IMR-90 (cell line): ENCODE measurements at regions not wholly inside any gene's neighbourhood (a gene's known extent, or its start where the extent isn't known, plus 50 kb on each side); places are given as distances from the start of the nearest gene placed in this dataset.

Experiments used
- ATAC-seq: fragments of 200-7000 bp; cut with Tn5 transposase; 2 replicates; pipeline ENCODE4 v1.9.1; 2020; ENCODE audit warnings: low read depth, mild to moderate bottlenecking, moderate library complexity
- BruUV-seq: library from RNA; stranded (reverse); fragments of 400-500 nt; replicated peaks from 2 replicates; lab custom pipeline; 2021; lab: Mats Ljungman, UMichigan
- CTCF ChIA-PET: fragments of 300-600 bp; formaldehyde crosslinking; extraction: SDS; loops from one replicate; lab custom pipeline; 2021; ENCODE audit warnings: antibody characterized with exemption; lab: Yijun Ruan, JAX
- POLR2A ChIA-PET: fragments of 300-600 bp; sonication (Branson Sonifier 250); formaldehyde crosslinking; loops from one replicate; lab custom pipeline; 2022; ENCODE audit warnings: antibody characterized with exemption; ENCODE audit not compliant: unreplicated experiment; lab: Charles Lee
- DNase-seq: peaks from one replicate; pipeline ENCODE4 v3.0.0; 2013
- H2AFZ ChIP-seq: replicated peaks from 2 replicates; pipeline ENCODE3; 2013; ENCODE audit warnings: low read length, mild to moderate bottlenecking; ENCODE audit not compliant: poor library complexity
- H2AK5ac ChIP-seq: 2 replicates; pipeline ENCODE4 v1.6.1; 2013; ENCODE audit warnings: low read depth, low read length, inconsistent platforms
- H2AK9ac ChIP-seq: replicated peaks from 2 replicates; pipeline ENCODE3; 2013; ENCODE audit warnings: mild to moderate bottlenecking, low read depth, low read length, moderate library complexity; ENCODE audit not compliant: poor library complexity
- H2BK120ac ChIP-seq: 2 replicates; pipeline ENCODE4 v1.6.1; 2013; ENCODE audit warnings: low read depth, low read length, inconsistent platforms
- H2BK15ac ChIP-seq: 3 replicates; pipeline ENCODE4 v1.6.1; 2013; ENCODE audit warnings: low read depth, low read length, inconsistent platforms
- H2BK20ac ChIP-seq: 2 replicates; pipeline ENCODE4 v1.6.1; 2013; ENCODE audit warnings: low read depth, mild to moderate bottlenecking, inconsistent platforms, low read length, moderate library complexity
- H2BK5ac ChIP-seq: 2 replicates; pipeline ENCODE4 v1.6.1; 2013; ENCODE audit warnings: mild to moderate bottlenecking, low read depth, low read length, inconsistent platforms; ENCODE audit not compliant: poor library complexity, severe bottlenecking
- H3K14ac ChIP-seq: replicated peaks from 2 replicates; pipeline ENCODE4 v1.6.1; 2013; ENCODE audit warnings: low read depth, low read length, inconsistent platforms
- H3K18ac ChIP-seq: 2 replicates; pipeline ENCODE4 v1.6.1; 2013; ENCODE audit warnings: low read depth, low read length, control low read depth
- H3K23ac ChIP-seq: 2 replicates; pipeline ENCODE4 v1.6.1; 2013; ENCODE audit warnings: low read depth, low read length, inconsistent platforms
- H3K27ac ChIP-seq: 2 replicates; pipeline ENCODE4 v1.5.1; 2013; ENCODE audit warnings: mild to moderate bottlenecking, control low read depth, low read length; ENCODE audit not compliant: insufficient read depth
- H3K27me3 ChIP-seq: 2 replicates; pipeline ENCODE4 v1.6.1; 2013; ENCODE audit warnings: low read length; ENCODE audit not compliant: control insufficient read depth, insufficient read depth
- H3K36me3 ChIP-seq: 2 replicates; pipeline ENCODE4 v1.6.1; 2013; ENCODE audit warnings: low read length, mixed read lengths; ENCODE audit not compliant: control insufficient read depth, insufficient read depth
- H3K4ac ChIP-seq: 2 replicates; pipeline ENCODE4 v1.6.1; 2013; ENCODE audit warnings: low read depth, low read length, inconsistent platforms
- H3K4me1 ChIP-seq: 2 replicates; pipeline ENCODE4 v1.6.1; 2013; ENCODE audit warnings: low read length, mixed read lengths; ENCODE audit not compliant: control insufficient read depth, insufficient read depth
- H3K4me2 ChIP-seq: 2 replicates; pipeline ENCODE4 v1.6.1; 2013; ENCODE audit warnings: low read depth, mild to moderate bottlenecking, control low read depth, low read length, moderate library complexity
- H3K4me3 ChIP-seq: 2 replicates; pipeline ENCODE4 v1.5.1; 2013; ENCODE audit warnings: low read depth, mild to moderate bottlenecking, control low read depth, low read length, moderate library complexity; ENCODE audit not compliant: insufficient read depth
- H3K56ac ChIP-seq: 2 replicates; pipeline ENCODE4 v1.6.1; 2013; ENCODE audit warnings: low read length, inconsistent platforms; ENCODE audit not compliant: insufficient read depth; ENCODE audit errors: extremely low read depth
- H3K79me1 ChIP-seq, 2 experiments: 2 replicates each; pipeline ENCODE4 v1.6.1; 2013; ENCODE audit warnings: low read length in 2 of 2, inconsistent platforms in 1 of 2, low read depth in 1 of 2
- H3K9ac ChIP-seq: 2 replicates; pipeline ENCODE4 v1.6.1; 2013; ENCODE audit warnings: low read depth, low read length, control low read depth
- H3K9me1 ChIP-seq: 2 replicates; pipeline ENCODE4 v1.6.1; 2013; ENCODE audit warnings: low read length, inconsistent platforms; ENCODE audit not compliant: insufficient read depth
- H3K9me3 ChIP-seq: 2 replicates; pipeline ENCODE4 v1.6.1; 2013; ENCODE audit warnings: low read length; ENCODE audit not compliant: control insufficient read depth, insufficient read depth
- H4K20me1 ChIP-seq: 2 replicates; pipeline ENCODE4 v1.6.1; 2013; ENCODE audit warnings: low read length, inconsistent platforms; ENCODE audit not compliant: insufficient read depth
- H4K5ac ChIP-seq: 2 replicates; pipeline ENCODE4 v1.6.1; 2013; ENCODE audit warnings: mild to moderate bottlenecking, low read depth, low read length, control low read depth
- H4K8ac ChIP-seq, 2 experiments: 2 replicates each; pipeline ENCODE4 v1.6.1; 2013; ENCODE audit warnings: low read depth in 2 of 2, low read length in 2 of 2, control low read depth in 1 of 2, inconsistent platforms in 1 of 2
- H4K91ac ChIP-seq: 2 replicates; pipeline ENCODE4 v1.6.1; 2013; ENCODE audit warnings: low read depth, low read length, inconsistent platforms; ENCODE audit not compliant: insufficient read depth
- BHLHE40 ChIP-seq: fragments of 150-350 bp; IDR thresholded peaks from 2 replicates; pipeline ENCODE4 v1.6.1; 2016; ENCODE audit warnings: mild to moderate bottlenecking, low read depth, low read length
- RFX5 ChIP-seq: IDR thresholded peaks from 2 replicates; pipeline ENCODE4 v1.8.0; 2012; ENCODE audit warnings: low read depth, mild to moderate bottlenecking, low read length, moderate library complexity
- SMC3 ChIP-seq: fragments of 150-350 bp; IDR thresholded peaks from 2 replicates; pipeline ENCODE4 v1.6.1; 2016; ENCODE audit warnings: low read depth, mild to moderate bottlenecking, antibody characterized with exemption, low read length, moderate library complexity
- WGBS, 2 experiments: methylation state at CpG; one replicate each; pipeline versions ENCODE4 v1.1.5 to v1.1.7; 2013; ENCODE audit warnings: missing lambda C conversion rate in 2 of 2; ENCODE audit not compliant: insufficient read length in 1 of 2; ENCODE audit errors: extremely low coverage in 2 of 2; 5-methylcytosine and 5-hydroxymethylcytosine counted together
- dilution Hi-C: fragments of 300-500 bp; cut with HindIII; formaldehyde crosslinking; loops from one replicate; pipeline ENCODE4 v1.14.3; 2018; ENCODE audit warnings: low sequenced_read_pairs; ENCODE audit not compliant: unreplicated experiment
- in situ Hi-C: fragments of 300-500 bp; cut with MboI; formaldehyde crosslinking; loops from 3 replicates; pipeline ENCODE4 v1.14.3; 2019; ENCODE audit warnings: low sequenced_read_pairs, inconsistent platforms, mixed read lengths
- intact Hi-C: fragments of 100-400 bp; cut with micrococcal nuclease; formaldehyde crosslinking; loops from 2 replicates; pipeline ENCODE4 v1.10.0; 2022
- TF ChIP-seq, protein P1 (sequence below): conservative IDR thresholded peaks from 2 replicates; pipeline ENCODE4 v1.5.1; 2012; ENCODE audit warnings: mild to moderate bottlenecking, low read depth, low read length, improper control_type of control experiment

DNA sequence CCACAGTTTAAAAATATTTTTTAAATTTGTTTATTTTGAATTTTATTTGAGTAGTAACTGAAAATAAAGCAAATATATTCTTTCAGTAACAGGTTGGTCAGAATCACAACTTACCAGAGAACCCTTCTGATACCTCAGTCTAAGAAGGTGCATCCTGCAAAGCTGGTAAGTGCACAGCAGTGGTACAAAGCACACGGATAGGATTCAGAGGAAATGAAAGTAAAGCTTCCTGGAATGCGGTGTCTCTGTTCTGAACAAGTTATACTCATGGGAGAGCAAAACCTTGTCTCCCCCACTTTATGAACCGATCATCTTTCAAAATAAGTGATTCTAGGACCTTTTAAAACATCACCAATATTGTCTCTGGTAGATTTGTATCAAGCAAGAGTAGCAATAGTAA is 398.3 kb downstream of the TMX3 start:
- TF ChIP-seq RFX5 (no peak), SMC3 (no peak), BHLHE40 (no peak)
- TF ChIP-seq, protein P1, sequence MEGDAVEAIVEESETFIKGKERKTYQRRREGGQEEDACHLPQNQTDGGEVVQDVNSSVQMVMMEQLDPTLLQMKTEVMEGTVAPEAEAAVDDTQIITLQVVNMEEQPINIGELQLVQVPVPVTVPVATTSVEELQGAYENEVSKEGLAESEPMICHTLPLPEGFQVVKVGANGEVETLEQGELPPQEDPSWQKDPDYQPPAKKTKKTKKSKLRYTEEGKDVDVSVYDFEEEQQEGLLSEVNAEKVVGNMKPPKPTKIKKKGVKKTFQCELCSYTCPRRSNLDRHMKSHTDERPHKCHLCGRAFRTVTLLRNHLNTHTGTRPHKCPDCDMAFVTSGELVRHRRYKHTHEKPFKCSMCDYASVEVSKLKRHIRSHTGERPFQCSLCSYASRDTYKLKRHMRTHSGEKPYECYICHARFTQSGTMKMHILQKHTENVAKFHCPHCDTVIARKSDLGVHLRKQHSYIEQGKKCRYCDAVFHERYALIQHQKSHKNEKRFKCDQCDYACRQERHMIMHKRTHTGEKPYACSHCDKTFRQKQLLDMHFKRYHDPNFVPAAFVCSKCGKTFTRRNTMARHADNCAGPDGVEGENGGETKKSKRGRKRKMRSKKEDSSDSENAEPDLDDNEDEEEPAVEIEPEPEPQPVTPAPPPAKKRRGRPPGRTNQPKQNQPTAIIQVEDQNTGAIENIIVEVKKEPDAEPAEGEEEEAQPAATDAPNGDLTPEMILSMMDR, result no peak
- 0 out of 2 replicates have a peak, but pooled peaks cover 1% of the 10 kb centered on the region for H3K4me1 ChIP-seq
- no peak overlapping the region for H4K91ac ChIP-seq
- peak overlapping the region; percentile 77; the same call in 1 of the 2 replicates for H3K4me2 ChIP-seq
- ATAC-seq (peak; percentile 42; the same call in 1 of the 2 replicates), DNase-seq (peak; percentile 28)
- no peaks in the 10 kb centered on the region for H3K9me3 ChIP-seq
- H2BK120ac ChIP-seq, result no peak overlapping the region
- peak overlapping the region; percentile 51 for H2BK5ac ChIP-seq
- peak overlapping the region; percentile 9; the same call in 1 of the 2 replicates for H3K4ac ChIP-seq
- H3K56ac ChIP-seq, result no peak overlapping the region
- H2BK15ac ChIP-seq, result no peak overlapping the region
- no TSS peak for BruUV-seq
- no peak overlapping the region for H3K23ac ChIP-seq
- H3K27me3 ChIP-seq, result no peaks in the 10 kb centered on the region
- in situ Hi-C loops, result no loop called here
- no peak overlapping the region; the same call in 1 of the 2 replicates for H3K4me3 ChIP-seq
- no peak overlapping the region; the same call in 1 of the 2 replicates for H3K9ac ChIP-seq
- no peak overlapping the region for H3K18ac ChIP-seq
- H3K79me1 ChIP-seq, result no peaks in the 10 kb centered on the region
- no peaks in the 10 kb centered on the region for H3K36me3 ChIP-seq
- peak overlapping the region; percentile 50; the same call in 1 of the 2 replicates for H2BK20ac ChIP-seq
- ChIA-PET POLR2A (no interaction called here), CTCF (interaction anchor here (0.6 kb wide), 1 partner anchor 1088 kb away, joined by 3 read pairs; no protein-coding TSS in a partner anchor)
- no peak overlapping the region for H4K5ac ChIP-seq
- H2AK5ac ChIP-seq, result no peak overlapping the region
- no peak overlapping the region for H2AK9ac ChIP-seq
- no CpG with 5 or more reads among the region's 3 CpGs for WGBS, 2 experiments
- H3K14ac ChIP-seq, result peak overlapping the region; percentile 11; the same call in 1 of the 2 replicates
- intact Hi-C loops, result no loop called here
- no peaks in the 10 kb centered on the region for H4K20me1 ChIP-seq
- H2AFZ ChIP-seq, result no peak overlapping the region
- H3K9me1 ChIP-seq, result no peaks in the 10 kb centered on the region
- dilution Hi-C loops, result no loop called here
- no peak overlapping the region for H3K27ac ChIP-seq
- peak overlapping the region in 1 of 2 experiments; percentile 43; a peak in 2 of 4 replicates for H4K8ac ChIP-seq
